HCEC 1CT (cell line): ENCODE measurements at regions not wholly inside any gene's neighbourhood (a gene's known extent, or its start where the extent isn't known, plus 50 kb on each side); places are given as distances from the start of the nearest gene placed in this dataset.

Experiments
- DNase-seq: peaks from one replicate; pipeline ENCODE4 v3.0.0-alpha.2; 2017

DNA sequence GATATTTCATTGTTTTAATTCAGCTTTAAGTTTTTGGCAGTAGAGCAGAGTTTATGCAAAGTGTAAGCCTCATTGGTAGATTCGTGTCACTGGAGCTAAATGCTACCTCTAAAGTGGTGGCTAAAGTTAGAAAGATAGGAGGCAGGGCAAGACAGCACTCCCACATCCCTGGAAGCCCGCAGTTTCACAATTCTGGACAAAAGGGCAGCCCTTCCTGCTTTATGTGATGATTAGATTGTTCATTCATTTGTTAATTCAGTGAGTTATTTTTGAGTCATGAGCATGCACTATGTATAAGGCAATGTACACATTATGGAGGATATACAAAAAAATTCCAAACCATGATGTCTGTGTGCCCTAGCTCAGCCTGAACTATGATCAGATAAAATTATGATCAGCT, 52.1 kb upstream of the EIF3M start:
- peak; percentile 67 for DNase-seq

GRCh38 chr11:32529994-32530588, 53.5 kb upstream of the EIF3M start:
- no peak for DNase-seq

DNA sequence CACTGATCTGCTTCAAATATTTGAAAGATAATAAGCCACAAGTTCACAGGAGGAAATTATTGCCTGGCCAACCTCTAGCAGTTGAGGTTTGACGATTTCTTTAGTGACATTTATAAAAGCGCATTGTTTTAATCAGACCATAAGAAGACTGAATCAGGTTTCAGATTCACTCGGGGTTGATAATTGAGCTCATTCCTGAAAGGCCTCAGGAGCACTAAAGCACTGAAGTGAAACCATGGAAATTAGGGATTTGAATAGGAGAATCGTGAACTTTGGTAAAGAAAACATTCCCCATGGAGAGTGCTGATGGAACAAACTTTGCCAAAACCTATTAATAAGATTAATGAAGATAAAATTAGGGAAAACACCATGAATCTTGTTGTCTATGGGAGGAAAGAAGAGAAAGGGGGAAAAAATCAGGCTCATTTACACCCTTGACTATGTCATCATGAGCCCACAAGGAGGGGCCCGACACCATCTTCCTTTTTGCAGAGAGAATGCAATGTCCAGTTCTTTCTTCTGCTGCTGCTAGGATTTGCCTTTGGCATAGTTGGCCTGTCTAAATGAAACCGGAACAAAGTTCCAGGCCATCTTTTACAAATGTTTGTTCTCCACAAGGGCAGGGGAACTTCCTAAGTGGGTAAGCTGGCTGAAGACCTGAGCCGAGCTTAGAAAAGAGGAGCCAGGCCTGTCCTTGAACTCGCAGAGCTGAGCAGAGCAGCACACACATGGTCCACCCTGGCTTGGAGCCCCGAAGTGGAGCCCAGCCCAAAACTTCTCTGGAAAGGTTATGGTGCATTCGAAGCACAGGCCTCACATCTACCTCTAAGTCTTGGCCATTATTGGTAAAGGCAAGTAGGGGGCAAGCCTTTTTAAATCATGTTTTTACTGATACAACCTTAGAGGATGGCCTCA, 56.1 kb upstream of the EIF3M start:
- no peak for DNase-seq

DNA sequence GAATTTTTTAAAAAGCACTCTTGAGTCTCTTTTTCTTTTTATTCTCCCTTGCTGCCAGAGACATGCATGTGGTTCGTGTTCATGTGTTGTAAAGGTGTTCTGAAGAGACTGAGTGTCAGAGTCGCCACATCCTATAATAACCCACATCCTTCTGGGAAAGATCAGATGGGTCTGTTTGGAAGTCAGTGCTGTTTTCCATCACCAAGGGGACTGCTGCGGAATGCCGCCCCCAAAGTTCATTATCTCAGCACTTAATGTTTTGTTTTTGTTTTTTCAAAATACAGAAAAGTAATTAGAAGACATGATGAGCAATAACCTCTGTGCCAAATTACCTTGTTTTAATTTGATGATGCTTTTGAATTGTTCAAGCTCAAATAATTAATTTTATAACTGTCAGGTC, 56.9 kb upstream of the EIF3M start:
- no peak for DNase-seq

- DNase-seq: peak; percentile 36
Observed at GRCh38 chr11:32511926-32512325, 71.7 kb upstream of the EIF3M start.

GRCh38 chr11:32510039-32510438, 73.6 kb upstream of the EIF3M start:
- no peak for DNase-seq

DNA sequence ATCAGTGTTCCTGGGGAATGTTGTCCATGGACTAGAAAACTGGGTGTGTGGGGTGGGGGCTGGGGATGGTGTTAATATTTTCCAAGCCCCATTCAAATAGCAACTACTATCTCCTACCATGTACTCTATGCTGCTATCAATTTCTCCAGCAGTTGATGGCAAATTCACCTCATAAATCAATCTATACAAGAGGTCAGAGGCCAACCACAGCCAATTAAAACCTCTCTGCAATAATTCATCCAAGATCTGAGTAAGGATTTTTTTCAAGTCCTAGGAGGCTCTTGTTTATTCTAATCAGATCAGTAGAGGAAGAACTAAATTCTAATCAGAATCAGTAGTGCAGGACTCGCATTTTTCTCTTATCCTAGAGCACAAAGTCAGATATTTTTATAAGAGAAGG, 73.4 kb upstream of the WT1 start:
- DNase-seq: no peak

DNA sequence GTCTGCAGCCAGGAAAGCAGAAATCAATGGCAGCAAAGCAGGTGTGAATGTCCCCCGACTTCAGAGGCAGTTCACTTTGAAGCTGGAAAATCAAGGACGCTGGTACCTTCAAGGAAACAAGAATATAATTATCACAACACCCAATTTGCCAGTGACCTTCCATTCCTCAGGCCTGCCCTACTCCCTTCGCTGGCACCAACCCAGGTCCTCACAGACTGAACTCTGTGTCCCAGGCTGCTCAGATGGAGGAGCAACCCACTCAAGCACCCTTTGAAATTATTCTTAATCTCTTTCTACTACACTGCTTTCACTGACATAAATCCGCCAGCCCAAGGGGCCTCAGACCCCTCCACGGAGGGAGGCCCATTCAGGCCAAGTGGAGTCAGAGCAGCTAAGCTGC, 64.7 kb upstream of the WT1 start:
- DNase-seq: no peak

GRCh38 chr11:32497951-32498350, 62.6 kb upstream of the WT1 start:
- no peak for DNase-seq

DNA sequence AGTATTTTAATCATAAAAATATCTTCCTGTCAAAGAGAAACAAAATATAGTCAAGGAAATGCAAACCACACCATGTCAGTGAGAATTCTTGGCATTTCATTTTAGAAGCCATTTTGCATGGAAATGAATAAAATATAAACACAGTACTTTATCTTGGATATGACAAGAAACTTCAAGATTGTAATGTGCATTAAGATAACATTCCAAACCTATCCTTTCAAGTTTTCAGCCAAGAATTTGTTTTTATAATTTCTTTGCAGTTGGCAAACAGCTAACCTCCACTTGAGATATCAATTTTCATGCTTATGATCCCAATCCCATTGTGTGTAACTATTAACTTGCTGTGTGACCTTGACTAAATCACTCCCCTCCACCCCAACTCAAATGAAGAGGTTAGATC, 59.3 kb upstream of the WT1 start:
- DNase-seq: no peak

DNA sequence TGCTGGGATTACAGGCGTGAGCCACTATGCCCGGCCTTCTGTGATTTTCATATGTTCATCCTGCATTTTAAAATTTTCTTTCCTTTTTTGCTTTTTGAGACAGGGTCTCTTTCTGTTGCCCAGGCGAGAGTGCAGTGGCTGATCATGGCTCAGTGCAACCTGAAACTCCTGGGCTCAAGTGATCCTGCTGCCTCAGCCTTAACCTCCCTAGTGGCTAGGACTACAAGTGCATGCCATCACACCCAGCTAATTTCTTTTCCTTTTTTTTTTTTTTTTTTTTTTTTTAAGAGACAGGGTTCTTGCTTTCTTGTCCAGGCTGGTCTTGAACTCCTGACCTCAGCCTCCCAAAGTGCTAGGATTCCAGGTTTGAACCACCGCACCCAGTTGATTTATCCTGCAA, 54.1 kb upstream of the WT1 start:
- DNase-seq: no peak

DNA sequence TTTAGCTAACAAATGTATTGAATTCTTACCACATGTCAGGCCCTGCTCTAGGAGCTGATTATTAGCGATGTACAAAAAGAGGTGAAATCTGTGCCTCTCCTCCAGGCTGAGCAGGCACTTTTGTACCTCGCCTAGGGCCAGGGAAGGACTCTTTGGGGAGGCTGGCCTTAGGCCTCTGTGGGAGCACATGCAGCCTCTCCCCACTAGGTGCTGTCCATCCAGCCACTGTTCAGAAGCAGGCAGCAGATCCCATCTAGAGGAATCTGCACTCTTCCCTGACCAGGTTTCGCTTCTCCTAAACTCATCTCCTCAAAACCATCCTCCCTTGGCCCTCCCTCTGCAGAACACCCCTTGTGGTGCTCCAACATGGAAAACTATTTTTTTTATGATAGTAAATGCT, 51.9 kb upstream of the WT1 start:
- peak; percentile 28 for DNase-seq

DNA sequence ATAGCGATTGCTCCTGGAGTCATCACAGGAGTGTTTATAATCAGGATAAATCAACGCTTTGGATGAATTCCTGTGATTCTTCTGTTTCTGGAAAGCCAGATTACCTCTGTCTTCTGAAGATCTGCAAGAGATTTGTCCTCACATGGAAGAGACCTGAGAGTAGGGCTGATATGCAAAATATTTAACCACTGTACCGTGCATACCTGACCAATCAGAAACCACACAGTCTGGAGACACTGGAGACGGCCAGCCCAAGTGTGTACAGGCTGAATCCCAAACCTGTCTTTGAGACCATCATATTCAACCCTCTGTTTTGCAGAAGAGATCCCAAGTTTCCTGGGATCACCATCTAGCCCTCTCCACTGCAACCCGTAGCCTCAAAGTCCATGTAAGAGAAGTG, 50.4 kb upstream of the WT1 start:
- DNase-seq: no peak
